DND-41 (cell line): ENCODE measurements at regions not wholly inside any gene's neighbourhood (a gene's known extent, or its start where the extent isn't known, plus 50 kb on each side); places are given as distances from the start of the nearest gene placed in this dataset.

Source experiments
- CTCF ChIP-seq: IDR thresholded peaks from 2 replicates; pipeline ENCODE4 v1.5.1; 2012; ENCODE audit warnings: borderline replicate concordance, low read length, moderate library complexity, mild to moderate bottlenecking; ENCODE audit not compliant: poor library complexity, severe bottlenecking; ENCODE audit errors: extremely low read depth
- EZH2 ChIP-seq: IDR thresholded peaks from 3 replicates; pipeline ENCODE4 v1.6.1; 2012; ENCODE audit warnings: borderline replicate concordance, low read depth, mild to moderate bottlenecking, moderate library complexity, low read length, inconsistent platforms; ENCODE audit not compliant: severe bottlenecking

GRCh38 chr9:89912605-89912953 lies 307.8 kb downstream of the GADD45G start:
- TF ChIP-seq EZH2 (no peak), CTCF (no peak)
